Loucy (cell line): ENCODE measurements at regions not wholly inside any gene's neighbourhood (a gene's known extent, or its start where the extent isn't known, plus 50 kb on each side); places are given as distances from the start of the nearest gene placed in this dataset.
"Not testable (repeated sequence)": the region's sequence is repeated elsewhere in the genome, so short reads cannot be mapped to it uniquely, and the experiment has no call there.

Source experiments
- H2AFZ ChIP-seq: fragments of 200-600 bp; sonication (generic); 2 replicates; pipeline ENCODE4 v1.6.0; 2016; ENCODE audit warnings: antibody characterized with exemption, mild to moderate bottlenecking, low read length, moderate library complexity
- H3F3A ChIP-seq: fragments of 200-600 bp; 2 replicates; pipeline ENCODE4 v1.6.0; 2016; ENCODE audit warnings: antibody characterized with exemption, low read depth, mild to moderate bottlenecking
- H3K27me3 ChIP-seq: fragments of 200-600 bp; sonication (generic); 2 replicates; pipeline ENCODE4 v1.6.1; 2014; ENCODE audit warnings: low read length, mild to moderate bottlenecking; ENCODE audit not compliant: insufficient read depth, poor library complexity, severe bottlenecking
- H3K36me3 ChIP-seq: fragments of 200-600 bp; sonication (generic); 2 replicates; pipeline ENCODE4 v1.6.1; 2016; ENCODE audit warnings: low read length; ENCODE audit not compliant: insufficient read depth
- H3K4me1 ChIP-seq: fragments of 200-600 bp; sonication (generic); 2 replicates; pipeline ENCODE4 v1.5.1; 2014; ENCODE audit warnings: low read length, mild to moderate bottlenecking; ENCODE audit not compliant: insufficient read depth, poor library complexity, severe bottlenecking
- H3K4me2 ChIP-seq: fragments of 200-600 bp; sonication (generic); 2 replicates; pipeline ENCODE4 v1.6.0; 2014; ENCODE audit warnings: antibody characterized with exemption, low read length, low read depth, mild to moderate bottlenecking; ENCODE audit not compliant: poor library complexity, severe bottlenecking
- H3K4me3 ChIP-seq: fragments of 200-600 bp; sonication (generic); 2 replicates; pipeline ENCODE4 v1.5.1; 2014; ENCODE audit warnings: low read length, mild to moderate bottlenecking, mixed read lengths; ENCODE audit not compliant: poor library complexity, severe bottlenecking
- H3K79me2 ChIP-seq: fragments of 200-600 bp; sonication (generic); 2 replicates; pipeline ENCODE4 v1.6.1; 2014; ENCODE audit warnings: low read length; ENCODE audit not compliant: insufficient read depth
- H3K9ac ChIP-seq: fragments of 200-600 bp; sonication (generic); 2 replicates; pipeline ENCODE4 v1.6.0; 2014; ENCODE audit warnings: mild to moderate bottlenecking, low read depth, low read length, moderate library complexity; ENCODE audit not compliant: poor library complexity, severe bottlenecking
- H3K9me2 ChIP-seq: fragments of 200-600 bp; sonication (generic); replicated peaks from 2 replicates; pipeline ENCODE4 v1.6.1; 2016; ENCODE audit warnings: low read depth, low read length, mixed read lengths
- H3K9me3 ChIP-seq: fragments of 200-600 bp; sonication (generic); 2 replicates; pipeline ENCODE4 v1.6.1; 2014; ENCODE audit warnings: mild to moderate bottlenecking, antibody characterized with exemption, low read length, low read depth; ENCODE audit not compliant: insufficient read depth
- H4K20me1 ChIP-seq: fragments of 200-600 bp; sonication (generic); 2 replicates; pipeline ENCODE4 v1.6.0; 2014; ENCODE audit warnings: antibody characterized with exemption, low read length, mild to moderate bottlenecking; ENCODE audit not compliant: insufficient read depth, poor library complexity, severe bottlenecking
- EZH2phosphoT487 ChIP-seq: fragments of 200-600 bp; IDR thresholded peaks from 2 replicates; pipeline ENCODE4 v1.6.1; 2018; ENCODE audit warnings: antibody characterized with exemption, mild to moderate bottlenecking, moderate library complexity, borderline replicate concordance
- TF ChIP-seq, protein P1 (sequence below): fragments of 200-600 bp; sonication (generic); conservative IDR thresholded peaks from 2 replicates; pipeline ENCODE4 v1.5.1; 2014; ENCODE audit warnings: mild to moderate bottlenecking, antibody characterized with exemption, low read length

GRCh38 chrX:121869876-121870477 is 822.6 kb downstream of the GLUD2 start:
- Histone ChIP-seq H3K9me3 (no peaks in the 10 kb centered on the region), H3K4me2 (no peak overlapping the region), H3K36me3 (no peaks in the 10 kb centered on the region), H3K9ac (no peak overlapping the region), H3K4me1 (no peaks in the 10 kb centered on the region), H3F3A (no peaks in the 10 kb centered on the region), H2AFZ (no peak overlapping the region), H3K9me2 (no peaks in the 10 kb centered on the region), H3K27me3 (no peaks in the 10 kb centered on the region), H3K79me2 (no peaks in the 10 kb centered on the region), H3K4me3 (no peak overlapping the region), H4K20me1 (no peaks in the 10 kb centered on the region)
- TF ChIP-seq EZH2phosphoT487: no peak
- TF ChIP-seq, protein P1, sequence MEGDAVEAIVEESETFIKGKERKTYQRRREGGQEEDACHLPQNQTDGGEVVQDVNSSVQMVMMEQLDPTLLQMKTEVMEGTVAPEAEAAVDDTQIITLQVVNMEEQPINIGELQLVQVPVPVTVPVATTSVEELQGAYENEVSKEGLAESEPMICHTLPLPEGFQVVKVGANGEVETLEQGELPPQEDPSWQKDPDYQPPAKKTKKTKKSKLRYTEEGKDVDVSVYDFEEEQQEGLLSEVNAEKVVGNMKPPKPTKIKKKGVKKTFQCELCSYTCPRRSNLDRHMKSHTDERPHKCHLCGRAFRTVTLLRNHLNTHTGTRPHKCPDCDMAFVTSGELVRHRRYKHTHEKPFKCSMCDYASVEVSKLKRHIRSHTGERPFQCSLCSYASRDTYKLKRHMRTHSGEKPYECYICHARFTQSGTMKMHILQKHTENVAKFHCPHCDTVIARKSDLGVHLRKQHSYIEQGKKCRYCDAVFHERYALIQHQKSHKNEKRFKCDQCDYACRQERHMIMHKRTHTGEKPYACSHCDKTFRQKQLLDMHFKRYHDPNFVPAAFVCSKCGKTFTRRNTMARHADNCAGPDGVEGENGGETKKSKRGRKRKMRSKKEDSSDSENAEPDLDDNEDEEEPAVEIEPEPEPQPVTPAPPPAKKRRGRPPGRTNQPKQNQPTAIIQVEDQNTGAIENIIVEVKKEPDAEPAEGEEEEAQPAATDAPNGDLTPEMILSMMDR: no peak

DNA sequence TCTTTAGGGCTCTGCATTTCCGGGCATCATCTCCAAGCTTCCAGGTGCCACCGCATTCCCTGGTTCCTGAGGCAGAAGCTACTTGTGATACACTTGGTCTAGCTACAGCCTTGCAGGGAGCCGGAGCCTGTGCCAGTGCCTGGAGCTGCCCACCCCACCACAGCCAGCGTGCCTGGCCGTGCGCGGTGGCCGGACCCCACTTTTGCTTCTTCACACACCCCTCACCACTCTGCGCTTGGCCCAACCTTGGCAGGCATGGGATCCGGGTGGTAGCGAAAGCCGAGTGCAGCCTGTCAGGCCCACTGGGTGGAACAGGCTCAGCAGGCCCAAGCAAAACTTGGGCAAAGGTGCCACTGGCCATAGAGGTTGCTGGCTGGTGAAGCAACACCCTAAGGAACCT is 823.7 kb downstream of the GLUD2 start:
- no peaks in the 10 kb centered on the region for H3K36me3 ChIP-seq
- H3K4me3 ChIP-seq: no peak overlapping the region
- no peaks in the 10 kb centered on the region for H3F3A ChIP-seq
- H3K9ac ChIP-seq: no peak overlapping the region
- no peaks in the 10 kb centered on the region for H3K9me3 ChIP-seq
- H3K9me2 ChIP-seq: no peaks in the 10 kb centered on the region
- no peaks in the 10 kb centered on the region for H4K20me1 ChIP-seq
- no peak for TF ChIP-seq EZH2phosphoT487
- TF ChIP-seq, protein P1: no peak
- H3K4me1 ChIP-seq: no peaks in the 10 kb centered on the region
- H2AFZ ChIP-seq: no peak overlapping the region
- no peaks in the 10 kb centered on the region for H3K27me3 ChIP-seq
- H3K79me2 ChIP-seq: no peaks in the 10 kb centered on the region
- H3K4me2 ChIP-seq: no peak overlapping the region

DNA sequence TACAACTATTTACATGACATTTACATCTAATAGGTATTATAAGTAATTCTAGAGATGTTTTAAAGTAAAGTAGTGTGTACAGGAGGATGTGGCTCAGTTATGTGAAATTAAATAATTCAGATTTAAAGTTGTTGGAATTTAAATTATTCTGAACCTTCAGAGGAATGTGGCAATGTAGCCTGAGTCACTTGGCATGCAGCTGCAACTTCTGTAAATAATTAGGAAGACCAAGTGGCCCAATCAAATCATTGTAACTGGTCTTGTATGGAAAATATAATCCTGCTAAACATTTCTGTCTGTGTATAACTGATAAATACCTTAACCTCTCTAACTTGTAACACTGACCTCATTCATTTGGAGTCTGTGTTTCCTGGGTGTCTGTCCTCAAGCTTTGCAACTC is 828.9 kb downstream of the GLUD2 start:
- no peak overlapping the region for H3K9ac ChIP-seq
- H3K4me3 ChIP-seq: no peak overlapping the region
- no peaks in the 10 kb centered on the region for H3K9me2 ChIP-seq
- no peaks in the 10 kb centered on the region for H3K27me3 ChIP-seq
- H2AFZ ChIP-seq: no peak overlapping the region
- no peak overlapping the region for H3K4me2 ChIP-seq
- TF ChIP-seq EZH2phosphoT487: no peak
- TF ChIP-seq, protein P1: no peak
- no peaks in the 10 kb centered on the region for H3K79me2 ChIP-seq
- no peaks in the 10 kb centered on the region for H3K4me1 ChIP-seq
- H3K36me3 ChIP-seq: no peaks in the 10 kb centered on the region
- no peaks in the 10 kb centered on the region for H3K9me3 ChIP-seq
- no peaks in the 10 kb centered on the region for H4K20me1 ChIP-seq
- H3F3A ChIP-seq: no peaks in the 10 kb centered on the region

DNA sequence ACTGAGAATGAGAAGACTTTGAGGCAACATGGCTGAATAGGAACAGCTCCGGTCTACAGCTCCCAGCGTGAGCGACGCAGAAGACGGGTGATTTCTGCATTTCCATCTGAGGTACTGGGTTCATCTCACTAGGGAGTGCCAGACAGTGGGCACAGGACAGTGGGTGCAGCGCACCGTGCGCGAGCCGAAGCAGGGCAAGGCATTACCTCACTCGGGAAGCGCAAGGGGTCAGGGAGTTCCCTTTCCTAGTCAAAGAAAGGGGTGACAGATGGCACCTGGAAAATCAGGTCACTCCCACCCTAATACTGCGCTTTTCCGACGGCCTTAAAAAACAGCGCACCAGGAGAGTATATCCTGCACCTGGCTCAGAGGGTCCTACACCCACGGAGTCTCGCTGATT is 829.9 kb downstream of the GLUD2 start:
- H3K4me1 ChIP-seq, H3K36me3 ChIP-seq, H3K9me3 ChIP-seq, H3K9ac ChIP-seq, H3K27me3 ChIP-seq, H3K79me2 ChIP-seq, H3K4me2 ChIP-seq, H3K9me2 ChIP-seq, H3F3A ChIP-seq, H3K4me3 ChIP-seq, H2AFZ ChIP-seq, H4K20me1 ChIP-seq: not testable (repeated sequence)
